B cell (primary cell): ENCODE measurements at regions not wholly inside any gene's neighbourhood (a gene's known extent, or its start where the extent isn't known, plus 50 kb on each side); places are given as distances from the start of the nearest gene placed in this dataset.

ENCODE experiments used
- ATAC-seq: fragments of 200-7000 bp; cut with Tn5 transposase; one replicate; pipeline ENCODE4 v1.10.0; 2021; ENCODE audit warnings: low read depth, mild to moderate bottlenecking, moderate number of reproducible peaks, moderate library complexity
- CTCF ChIA-PET: fragments of 350-600 bp; sonication (Branson Sonifier 250); formaldehyde crosslinking; loops from one replicate; lab custom pipeline; 2021; ENCODE audit warnings: antibody characterized with exemption, inconsistent platforms; lab: Charles Lee
- POLR2A ChIA-PET: fragments of 350-600 bp; sonication (Branson Sonifier 250); formaldehyde crosslinking; loops from one replicate; lab custom pipeline; 2021; ENCODE audit warnings: antibody characterized with exemption; lab: Charles Lee
- DNase-seq: peaks from one replicate; pipeline ENCODE4 v3.0.0; 2013
- H2AFZ ChIP-seq: 2 replicates; pipeline ENCODE4 v1.6.1; 2012; ENCODE audit warnings: mild to moderate bottlenecking, low read depth, low read length; ENCODE audit not compliant: insufficient read depth, poor library complexity, severe bottlenecking
- H3K27ac ChIP-seq, 2 donors: 1 replicate in 1 of 2; 2 replicates in 1 of 2; pipeline ENCODE4 v1.5.1; 2012 to 2013; ENCODE audit warnings: low read length in 2 of 2, mild to moderate bottlenecking in 2 of 2, moderate library complexity in 1 of 2
- H3K27me3 ChIP-seq, 4 experiments: fragments of 200-600 bp in 1 of 4; sonication (generic) in 1 of 4; replicated peaks in 1 of 4; 1 replicate in 2 of 4; 2 replicates in 2 of 4; pipeline versions ENCODE4 v1.6.1 to v1.7.0; 2013 to 2016; ENCODE audit warnings: low read length in 3 of 4, mild to moderate bottlenecking in 2 of 4, mixed read lengths in 1 of 4, moderate library complexity in 1 of 4; ENCODE audit not compliant: insufficient read depth in 4 of 4, control insufficient read depth in 3 of 4; ENCODE audit errors: control extremely low read depth in 1 of 4
- H3K36me3 ChIP-seq, 2 experiments: replicated peaks in 1 of 2; 1 replicate in 1 of 2; 2 replicates in 1 of 2; pipeline versions ENCODE4 v1.6.1 to v1.7.1; 2013; ENCODE audit warnings: low read length in 1 of 2; ENCODE audit not compliant: insufficient read depth in 2 of 2, control insufficient read depth in 1 of 2; ENCODE audit errors: control extremely low read depth in 1 of 2, extremely low read depth in 1 of 2
- H3K4me1 ChIP-seq, 2 donors: fragments of 200-600 bp in 1 of 2; sonication (generic) in 1 of 2; 1 replicate in 1 of 2; 2 replicates in 1 of 2; pipeline versions ENCODE4 v1.5.1 to v1.6.1; 2013 to 2017; ENCODE audit warnings: low read length in 2 of 2; ENCODE audit not compliant: control insufficient read depth in 2 of 2, insufficient read depth in 2 of 2
- H3K4me2 ChIP-seq: replicated peaks from 2 replicates; pipeline ENCODE3; 2012; ENCODE audit warnings: mild to moderate bottlenecking, low read depth, low read length; ENCODE audit not compliant: poor library complexity, severe bottlenecking
- H3K4me3 ChIP-seq, 5 experiments: fragments of 200-600 bp in 1 of 5; sonication (generic) in 1 of 5; 1 replicate in 3 of 5; 2 replicates in 2 of 5; pipeline versions ENCODE4 v1.5.1 to v1.7.0; 2011 to 2016; ENCODE audit warnings: low read length in 4 of 5, mild to moderate bottlenecking in 4 of 5, low read depth in 2 of 5, control low read depth in 1 of 5, moderate library complexity in 1 of 5; ENCODE audit not compliant: insufficient read depth in 1 of 5; ENCODE audit errors: control extremely low read depth in 1 of 5, extremely low read depth in 1 of 5
- H3K79me2 ChIP-seq: fragments of 200-600 bp; sonication (generic); one replicate; pipeline ENCODE4 v1.6.0; 2016; ENCODE audit warnings: low read length; ENCODE audit not compliant: control insufficient read depth, insufficient read depth
- H3K9ac ChIP-seq: fragments of 200-600 bp; sonication (generic); 2 replicates; pipeline ENCODE4 v1.6.1; 2017; ENCODE audit warnings: mild to moderate bottlenecking, low read length, moderate library complexity
- H3K9me3 ChIP-seq, 3 donors: one replicate each; pipeline versions ENCODE4 v1.6.1 to v1.7.1; 2013; ENCODE audit warnings: low read length in 2 of 3; ENCODE audit not compliant: control insufficient read depth in 2 of 3, insufficient read depth in 1 of 3; ENCODE audit errors: control extremely low read depth in 1 of 3
- H4K20me1 ChIP-seq: 2 replicates; pipeline ENCODE4 v1.6.0; 2012; ENCODE audit warnings: mild to moderate bottlenecking, low read length; ENCODE audit not compliant: insufficient read depth, control insufficient read depth, poor library complexity, severe bottlenecking
- H3K27ac Mint-ChIP-seq: one replicate; pipeline ENCODE4 v1.8.0; 2021; ENCODE audit warnings: mixed read lengths
- H3K27me3 Mint-ChIP-seq: one replicate; pipeline ENCODE4 v1.8.0; 2021; ENCODE audit warnings: mixed read lengths
- H3K4me1 Mint-ChIP-seq: one replicate; pipeline ENCODE4 v1.8.0; 2021; ENCODE audit warnings: mixed read lengths
- H3K4me3 Mint-ChIP-seq: one replicate; pipeline ENCODE4 v1.8.0; 2021; ENCODE audit warnings: mixed read lengths
- H3K9me3 Mint-ChIP-seq: one replicate; pipeline ENCODE4 v1.8.0; 2022; ENCODE audit warnings: mixed read lengths; ENCODE audit not compliant: insufficient read depth
- CTCF ChIP-seq: fragments of 200-600 bp; IDR thresholded peaks from one replicate; pipeline ENCODE4 v1.8.0; 2022; ENCODE audit warnings: antibody characterized with exemption, mild to moderate bottlenecking
- EZH2 ChIP-seq: IDR thresholded peaks from 2 replicates; pipeline ENCODE4 v1.6.1; 2012; ENCODE audit warnings: borderline replicate concordance, low read depth, mild to moderate bottlenecking, moderate library complexity, low read length; ENCODE audit not compliant: insufficient read depth, poor library complexity, severe bottlenecking
- WGBS: methylation state at CpG from one replicate; pipeline ENCODE4 v1.1.5; 2013; ENCODE audit warnings: missing lambda C conversion rate; ENCODE audit not compliant: insufficient coverage; 5-methylcytosine and 5-hydroxymethylcytosine counted together
- intact Hi-C: fragments of 100-400 bp; cut with micrococcal nuclease; formaldehyde crosslinking; loops from one replicate; pipeline ENCODE4 v1.10.0; 2022

GRCh38 chr18:73895701-73896100 is 251.9 kb downstream of the FBXO15 start:
- no peak overlapping the region for H3K4me2 ChIP-seq
- H3K4me1 Mint-ChIP-seq: no peaks in the 10 kb centered on the region
- H3K27ac ChIP-seq: no peak overlapping the region

GRCh38 chr18:73893880-73894279 is 253.8 kb downstream of the FBXO15 start:
- no peak overlapping the region for H3K9ac ChIP-seq
- CTCF ChIA-PET: no interaction called here
- DNase-seq: no peak
- Mint-ChIP-seq H3K4me3 (no peak overlapping the region), H3K27ac (no peak overlapping the region), H3K4me1 (no peaks in the 10 kb centered on the region), H3K9me3 (no peaks in the 10 kb centered on the region), H3K27me3 (no peaks in the 10 kb centered on the region)
- no peaks in the 10 kb centered on the region for H3K27me3 ChIP-seq
- H3K4me1 ChIP-seq: no peaks in the 10 kb centered on the region
- no peak overlapping the region for H2AFZ ChIP-seq
- H3K79me2 ChIP-seq: no peaks in the 10 kb centered on the region
- intact Hi-C loops: no loop called here
- H3K4me2 ChIP-seq: no peak overlapping the region
- TF ChIP-seq CTCF (no peak), EZH2 (no peak)
- no peak overlapping the region for H3K4me3 ChIP-seq
- no peak overlapping the region for H3K27ac ChIP-seq
- H3K9me3 ChIP-seq: no peaks in the 10 kb centered on the region
- no peaks in the 10 kb centered on the region for H4K20me1 ChIP-seq
- ATAC-seq: no peak
- WGBS: 75% methylated on average over 2 of the region's 3 CpGs
- H3K36me3 ChIP-seq: no peaks in the 10 kb centered on the region
- POLR2A ChIA-PET: no interaction called here

More at GRCh38 chr18:73895701-73896100, 251.9 kb downstream of the FBXO15 start:
- Histone ChIP-seq H3K9ac (no peak overlapping the region), H3K27me3 (no peaks in the 10 kb centered on the region), H2AFZ (no peak overlapping the region), H3K4me3 (no peak overlapping the region), H3K9me3 (no peaks in the 10 kb centered on the region), H3K36me3 (no peaks in the 10 kb centered on the region), H3K79me2 (no peaks in the 10 kb centered on the region), H4K20me1 (no peaks in the 10 kb centered on the region), H3K4me1 (no peaks in the 10 kb centered on the region)
- no peak overlapping the region for H3K27ac Mint-ChIP-seq
- ChIA-PET CTCF (no interaction called here), POLR2A (no interaction called here)
- H3K27me3 Mint-ChIP-seq: no peaks in the 10 kb centered on the region
- no peak overlapping the region for H3K4me3 Mint-ChIP-seq
- H3K9me3 Mint-ChIP-seq: no peaks in the 10 kb centered on the region
- DNase-seq (no peak), ATAC-seq (no peak)
- intact Hi-C loops: no loop called here
- no peak for TF ChIP-seq EZH2
- no peak for TF ChIP-seq CTCF
- WGBS: 100% methylated on average over 1 of the region's 4 CpGs
